ENCODE measurements at regions not wholly inside any gene's neighbourhood (a gene's known extent, or its start where the extent isn't known, plus 50 kb on each side); places are given as distances from the start of the nearest gene placed in this dataset.

DNA sequence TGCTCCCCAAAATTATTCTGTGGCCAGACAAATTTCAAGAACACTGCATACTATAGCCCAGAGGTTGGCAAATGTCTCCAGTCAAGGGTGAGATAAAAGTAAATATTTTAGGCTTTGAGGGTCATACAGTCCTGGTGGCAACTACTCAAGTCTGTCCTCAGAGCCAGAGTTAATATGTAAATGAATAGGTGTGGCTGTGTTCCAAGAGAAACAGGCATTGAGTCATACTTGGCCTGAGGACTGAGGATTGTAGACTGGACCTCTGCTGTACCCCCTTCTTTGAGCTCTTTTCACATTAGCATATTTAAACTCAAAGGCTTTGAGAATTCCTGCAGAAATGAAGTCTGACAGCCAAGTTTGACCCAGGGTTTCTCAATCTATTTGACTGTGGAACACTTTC is 129.2 kb upstream of the PTCH1 start:
- Histone ChIP-seq H3K9ac (ENCODE audit: insufficient read depth in 1 of 2, low read length in 2 of 2) (no peak overlapping the region), H3K4me1 (ENCODE audit: control insufficient read depth in 5 of 5, insufficient read depth in 5 of 5, low read length in 5 of 5) (peaks cover 0 to 4% (median 0%) of the 10 kb centered on the region in 5 donors), H3K27me3 (ENCODE audit: control insufficient read depth in 3 of 3, insufficient read depth in 3 of 3, low read length in 2 of 3) (no peaks in the 10 kb centered on the region), H3K9me3 (ENCODE audit: control insufficient read depth in 4 of 4, insufficient read depth in 3 of 4, low read length in 3 of 4) (peaks cover 0 to 4% (median 0%) of the 10 kb centered on the region in 4 donors), H3K4me3 (no peak overlapping the region), H3K27ac (ENCODE audit: low read depth in 1 of 2, low read length in 1 of 2) (no peak overlapping the region), H3K36me3 (ENCODE audit: control insufficient read depth in 4 of 4, insufficient read depth in 4 of 4, low read length in 4 of 4) (no peaks in the 10 kb centered on the region)
- DNase-seq, result peak in 1 of 3 donors; percentile 69
- no peak for ATAC-seq (ENCODE audit: insufficient read depth, low FRiP score)
- TF ChIP-seq, protein P1, sequence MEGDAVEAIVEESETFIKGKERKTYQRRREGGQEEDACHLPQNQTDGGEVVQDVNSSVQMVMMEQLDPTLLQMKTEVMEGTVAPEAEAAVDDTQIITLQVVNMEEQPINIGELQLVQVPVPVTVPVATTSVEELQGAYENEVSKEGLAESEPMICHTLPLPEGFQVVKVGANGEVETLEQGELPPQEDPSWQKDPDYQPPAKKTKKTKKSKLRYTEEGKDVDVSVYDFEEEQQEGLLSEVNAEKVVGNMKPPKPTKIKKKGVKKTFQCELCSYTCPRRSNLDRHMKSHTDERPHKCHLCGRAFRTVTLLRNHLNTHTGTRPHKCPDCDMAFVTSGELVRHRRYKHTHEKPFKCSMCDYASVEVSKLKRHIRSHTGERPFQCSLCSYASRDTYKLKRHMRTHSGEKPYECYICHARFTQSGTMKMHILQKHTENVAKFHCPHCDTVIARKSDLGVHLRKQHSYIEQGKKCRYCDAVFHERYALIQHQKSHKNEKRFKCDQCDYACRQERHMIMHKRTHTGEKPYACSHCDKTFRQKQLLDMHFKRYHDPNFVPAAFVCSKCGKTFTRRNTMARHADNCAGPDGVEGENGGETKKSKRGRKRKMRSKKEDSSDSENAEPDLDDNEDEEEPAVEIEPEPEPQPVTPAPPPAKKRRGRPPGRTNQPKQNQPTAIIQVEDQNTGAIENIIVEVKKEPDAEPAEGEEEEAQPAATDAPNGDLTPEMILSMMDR (IDR thresholded peaks at IDR 0.05; ENCODE audit: control extremely low read depth, extremely low read depth), result no peak

DNA sequence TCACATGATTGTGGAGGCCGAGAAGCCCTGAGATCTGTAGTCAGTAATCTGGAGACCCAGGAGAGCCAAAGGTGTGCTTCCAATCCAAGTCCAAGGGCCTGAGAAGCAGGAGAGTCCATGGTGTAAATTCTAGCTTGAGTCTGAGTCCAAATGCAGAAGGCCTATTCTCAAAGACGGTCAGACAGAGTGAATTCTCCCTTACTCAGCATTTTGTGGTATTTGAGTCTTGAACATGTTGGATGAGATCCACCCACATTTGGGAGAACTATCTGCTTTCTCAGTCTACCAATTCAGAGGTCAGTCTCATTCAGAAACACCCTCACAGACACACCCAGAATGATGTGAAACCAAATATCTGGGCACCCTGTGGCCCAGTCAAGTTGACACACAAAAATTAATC is 128.8 kb upstream of the PTCH1 start:
- ATAC-seq (ENCODE audit: insufficient read depth, low FRiP score) (no peak), DNase-seq (no peak)
- H3K36me3 ChIP-seq (ENCODE audit: control insufficient read depth in 4 of 4, insufficient read depth in 4 of 4, low read length in 4 of 4), result no peaks in the 10 kb centered on the region
- no peak overlapping the region for H3K27ac ChIP-seq (ENCODE audit: low read depth in 1 of 2, low read length in 1 of 2)
- H3K9me3 ChIP-seq (ENCODE audit: control insufficient read depth in 4 of 4, insufficient read depth in 3 of 4, low read length in 3 of 4), result peaks cover 0 to 4% (median 0%) of the 10 kb centered on the region in 4 donors
- WGBS, 2 donors, result 79 to 89% methylated on average over 2 of the region's 2 CpGs
- H3K4me1 ChIP-seq (ENCODE audit: control insufficient read depth in 5 of 5, insufficient read depth in 5 of 5, low read length in 5 of 5), result peaks cover 0 to 4% (median 0%) of the 10 kb centered on the region in 5 donors
- TF ChIP-seq, protein P1 (IDR thresholded peaks at IDR 0.05; ENCODE audit: control extremely low read depth, extremely low read depth), result no peak
- H3K4me3 ChIP-seq, result no peak overlapping the region
- no peak overlapping the region for H3K9ac ChIP-seq (ENCODE audit: insufficient read depth in 1 of 2, low read length in 2 of 2)
- H3K27me3 ChIP-seq (ENCODE audit: control insufficient read depth in 3 of 3, insufficient read depth in 3 of 3, low read length in 2 of 3), result no peaks in the 10 kb centered on the region

DNA sequence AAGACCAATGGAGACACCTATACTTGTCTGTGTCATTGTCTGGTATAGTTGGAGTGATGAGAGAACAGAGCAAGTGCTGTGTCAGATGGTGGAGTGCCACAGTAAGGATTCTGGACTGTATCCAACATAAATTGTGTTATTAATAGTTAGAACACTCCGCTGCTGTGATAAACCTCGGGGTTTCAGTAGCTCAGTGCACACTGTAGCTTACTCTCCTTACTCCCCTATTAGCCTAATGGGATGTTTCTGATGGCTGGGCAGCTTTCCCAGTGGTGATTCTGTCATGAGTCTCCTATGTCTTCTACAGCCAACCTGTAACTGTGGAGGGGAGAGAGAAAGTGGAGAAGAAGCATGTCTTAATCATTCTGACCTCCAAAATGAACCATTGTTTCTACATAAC is 127.6 kb upstream of the PTCH1 start:
- 47 to 53% methylated on average over 2 of the region's 2 CpGs for WGBS, 2 donors

More for the DNA sequence above, 127.6 kb upstream of the PTCH1 start:
- ATAC-seq (ENCODE audit: insufficient read depth, low FRiP score) (no peak), DNase-seq (peak in 1 of 3 donors; percentile 34)
- TF ChIP-seq, protein P1 (IDR thresholded peaks at IDR 0.05; ENCODE audit: control extremely low read depth, extremely low read depth), result no peak
- peaks cover 0 to 4% (median 0%) of the 10 kb centered on the region in 4 donors for H3K9me3 ChIP-seq (ENCODE audit: control insufficient read depth in 4 of 4, insufficient read depth in 3 of 4, low read length in 3 of 4)
- peaks cover 0 to 4% (median 0%) of the 10 kb centered on the region in 5 donors for H3K4me1 ChIP-seq (ENCODE audit: control insufficient read depth in 5 of 5, insufficient read depth in 5 of 5, low read length in 5 of 5)
- no peaks in the 10 kb centered on the region for H3K36me3 ChIP-seq (ENCODE audit: control insufficient read depth in 4 of 4, insufficient read depth in 4 of 4, low read length in 4 of 4)
- no peaks in the 10 kb centered on the region for H3K27me3 ChIP-seq (ENCODE audit: control insufficient read depth in 3 of 3, insufficient read depth in 3 of 3, low read length in 2 of 3)
- no peak overlapping the region for H3K4me3 ChIP-seq
- H3K9ac ChIP-seq (ENCODE audit: insufficient read depth in 1 of 2, low read length in 2 of 2), result no peak overlapping the region
- no peak overlapping the region for H3K27ac ChIP-seq (ENCODE audit: low read depth in 1 of 2, low read length in 1 of 2)
